Lower lobe of right lung (tissue), 2 donors: ENCODE measurements at regions not wholly inside any gene's neighbourhood (a gene's known extent, or its start where the extent isn't known, plus 50 kb on each side); places are given as distances from the start of the nearest gene placed in this dataset.

Source experiments
- ATAC-seq, 2 donors: fragments of 200-7000 bp; cut with Tn5 transposase; one replicate each; pipeline ENCODE4 v1.9.1; 2020 to 2022; ENCODE audit warnings: mild to moderate bottlenecking in 2 of 2, moderate library complexity in 2 of 2
- DNase-seq: peaks from one replicate; pipeline ENCODE4 v3.0.0-alpha.2; 2020
- H3K27ac ChIP-seq: fragments of 200-600 bp; one replicate; pipeline ENCODE4 v1.8.0; 2022
- H3K27me3 ChIP-seq: fragments of 200-600 bp; one replicate; pipeline ENCODE4 v1.8.0; 2022; ENCODE audit warnings: low read depth
- H3K36me3 ChIP-seq: fragments of 200-600 bp; one replicate; pipeline ENCODE4 v1.8.0; 2022; ENCODE audit warnings: mild to moderate bottlenecking
- H3K4me1 ChIP-seq: fragments of 200-600 bp; one replicate; pipeline ENCODE4 v1.8.0; 2022
- H3K4me3 ChIP-seq: fragments of 200-600 bp; one replicate; pipeline ENCODE4 v1.8.0; 2022; ENCODE audit warnings: mild to moderate bottlenecking
- H3K9me3 ChIP-seq: fragments of 200-600 bp; one replicate; pipeline ENCODE4 v1.8.0; 2022
- intact Hi-C: fragments of 100-400 bp; cut with DNase I; formaldehyde crosslinking; loops from one replicate; pipeline ENCODE4 v1.11.0; 2022
- TF ChIP-seq, protein P1 (sequence below): fragments of 200-600 bp; IDR thresholded peaks from one replicate; pipeline ENCODE4 v1.8.0; 2022; ENCODE audit warnings: antibody characterized with exemption, mild to moderate bottlenecking
- donor health status: DM: no; HTN: yes; CAD: no; lungs with severe emphysema.

DNA sequence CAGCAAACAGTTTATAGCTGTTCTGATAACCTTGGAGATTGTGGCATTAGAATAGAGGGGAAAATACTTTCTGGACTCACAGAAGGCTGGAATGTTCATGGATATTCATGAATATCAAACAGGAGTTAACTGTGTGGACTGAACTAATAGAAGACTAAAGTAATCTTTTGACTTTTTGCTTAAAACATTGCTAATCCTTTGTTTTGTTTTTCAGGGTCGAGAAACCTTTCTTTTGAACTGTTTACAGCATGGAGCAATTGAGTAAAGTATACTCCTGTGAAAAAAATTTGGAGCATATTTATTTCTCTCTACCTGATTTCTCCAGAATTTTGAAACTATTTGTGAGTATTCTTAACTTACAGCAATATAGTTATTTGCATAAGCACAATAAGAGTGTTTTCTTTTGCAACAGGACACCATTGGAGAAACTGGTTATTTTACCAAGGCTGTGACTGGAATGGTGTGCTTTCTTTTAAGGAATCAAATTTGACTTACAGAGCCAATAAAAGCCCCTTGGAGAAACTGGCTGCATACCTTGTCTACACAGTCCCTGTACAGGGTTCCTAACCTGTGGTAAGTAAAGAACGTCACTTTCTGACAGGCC lies 821.6 kb downstream of the TBC1D22A start:
- H3K27me3 ChIP-seq: no peaks in the 10 kb centered on the region
- TF ChIP-seq, protein P1, sequence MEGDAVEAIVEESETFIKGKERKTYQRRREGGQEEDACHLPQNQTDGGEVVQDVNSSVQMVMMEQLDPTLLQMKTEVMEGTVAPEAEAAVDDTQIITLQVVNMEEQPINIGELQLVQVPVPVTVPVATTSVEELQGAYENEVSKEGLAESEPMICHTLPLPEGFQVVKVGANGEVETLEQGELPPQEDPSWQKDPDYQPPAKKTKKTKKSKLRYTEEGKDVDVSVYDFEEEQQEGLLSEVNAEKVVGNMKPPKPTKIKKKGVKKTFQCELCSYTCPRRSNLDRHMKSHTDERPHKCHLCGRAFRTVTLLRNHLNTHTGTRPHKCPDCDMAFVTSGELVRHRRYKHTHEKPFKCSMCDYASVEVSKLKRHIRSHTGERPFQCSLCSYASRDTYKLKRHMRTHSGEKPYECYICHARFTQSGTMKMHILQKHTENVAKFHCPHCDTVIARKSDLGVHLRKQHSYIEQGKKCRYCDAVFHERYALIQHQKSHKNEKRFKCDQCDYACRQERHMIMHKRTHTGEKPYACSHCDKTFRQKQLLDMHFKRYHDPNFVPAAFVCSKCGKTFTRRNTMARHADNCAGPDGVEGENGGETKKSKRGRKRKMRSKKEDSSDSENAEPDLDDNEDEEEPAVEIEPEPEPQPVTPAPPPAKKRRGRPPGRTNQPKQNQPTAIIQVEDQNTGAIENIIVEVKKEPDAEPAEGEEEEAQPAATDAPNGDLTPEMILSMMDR: no peak
- intact Hi-C loops: no loop called here

DNA sequence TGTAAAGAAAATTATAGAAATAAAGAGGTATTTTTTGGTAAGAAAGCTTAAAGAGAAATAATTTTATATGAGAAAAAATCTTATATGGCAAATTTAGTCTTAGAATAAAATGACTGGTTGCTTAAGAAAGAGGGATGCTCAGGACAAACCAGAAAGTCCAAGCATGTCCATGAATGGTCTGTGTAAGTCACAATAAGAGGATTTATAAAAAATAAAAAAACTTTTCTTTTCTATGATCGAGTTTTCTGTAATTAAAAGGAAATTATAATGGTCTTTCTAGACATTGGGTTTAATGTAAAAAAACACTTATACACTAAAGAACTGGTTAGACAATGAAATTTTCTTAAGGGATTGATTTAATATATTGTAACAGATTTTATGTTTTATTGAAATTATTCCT lies 819.6 kb downstream of the TBC1D22A start:
- H3K9me3 ChIP-seq: peaks cover 13% of the 10 kb centered on the region
- H3K36me3 ChIP-seq: no peaks in the 10 kb centered on the region
- DNase-seq (no peak), ATAC-seq (no peak)
- H3K4me3 ChIP-seq: no peak overlapping the region
- no peaks in the 10 kb centered on the region for H3K4me1 ChIP-seq
- H3K27ac ChIP-seq: no peak overlapping the region
- intact Hi-C loops: no loop called here
- no peaks in the 10 kb centered on the region for H3K27me3 ChIP-seq
- TF ChIP-seq, protein P1: no peak

More for the DNA sequence above, 821.6 kb downstream of the TBC1D22A start:
- ATAC-seq (no peak), DNase-seq (no peak)
- H3K9me3 ChIP-seq: peaks cover 13% of the 10 kb centered on the region
- H3K27ac ChIP-seq: no peak overlapping the region
- no peaks in the 10 kb centered on the region for H3K36me3 ChIP-seq
- H3K4me3 ChIP-seq: no peak overlapping the region
- no peaks in the 10 kb centered on the region for H3K4me1 ChIP-seq

- Histone ChIP-seq H3K4me1 (no peaks in the 10 kb centered on the region), H3K27me3 (no peaks in the 10 kb centered on the region)
Measured at GRCh38 chr22:47580121-47580520, 817.7 kb downstream of the TBC1D22A start.

DNA sequence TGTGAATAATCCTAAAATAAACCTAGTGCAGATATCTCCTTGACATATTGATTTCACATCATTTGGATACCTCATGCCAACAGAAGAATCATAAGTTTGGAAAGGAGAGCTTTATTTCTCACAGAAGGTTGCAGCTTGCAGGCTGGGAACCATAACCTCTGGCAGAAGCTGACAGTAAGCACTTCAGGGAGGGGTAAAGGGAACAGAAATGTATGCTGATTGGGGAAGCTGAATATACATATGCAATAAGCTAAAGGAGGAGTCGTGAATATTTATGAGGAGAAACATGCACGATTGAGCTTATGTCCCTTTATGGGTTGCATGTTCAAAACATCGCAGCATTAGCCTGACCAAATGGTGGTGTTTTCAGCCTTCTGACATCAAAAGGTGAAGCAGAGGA lies 814.5 kb downstream of the TBC1D22A start:
- no peaks in the 10 kb centered on the region for H3K4me1 ChIP-seq
- no peak for ATAC-seq
- no peak overlapping the region for H3K27ac ChIP-seq
- H3K4me3 ChIP-seq: no peak overlapping the region
- intact Hi-C loops: no loop called here
- TF ChIP-seq, protein P1: no peak
- no peaks in the 10 kb centered on the region for H3K9me3 ChIP-seq
- H3K27me3 ChIP-seq: peaks cover 2% of the 10 kb centered on the region
- no peak for DNase-seq
- no peaks in the 10 kb centered on the region for H3K36me3 ChIP-seq

More at GRCh38 chr22:47580121-47580520, 817.7 kb downstream of the TBC1D22A start:
- TF ChIP-seq, protein P1: no peak
- no peak overlapping the region for H3K27ac ChIP-seq
- no peak overlapping the region for H3K4me3 ChIP-seq
- intact Hi-C loops: no loop called here
- H3K36me3 ChIP-seq: no peaks in the 10 kb centered on the region
- DNase-seq (no peak), ATAC-seq (no peak)
- peaks cover 13% of the 10 kb centered on the region for H3K9me3 ChIP-seq

GRCh38 chr22:47575291-47575690 lies 812.8 kb downstream of the TBC1D22A start:
- DNase-seq (no peak), ATAC-seq (no peak)
- no peak overlapping the region for H3K27ac ChIP-seq
- H3K4me3 ChIP-seq: no peak overlapping the region
- TF ChIP-seq, protein P1: no peak
- no peaks in the 10 kb centered on the region for H3K36me3 ChIP-seq
- H3K4me1 ChIP-seq: no peaks in the 10 kb centered on the region
- intact Hi-C loops: no loop called here
- peaks cover 2% of the 10 kb centered on the region for H3K27me3 ChIP-seq
- H3K9me3 ChIP-seq: no peaks in the 10 kb centered on the region
